Testis (tissue), 2 donors: ENCODE measurements at regions not wholly inside any gene's neighbourhood (a gene's known extent, or its start where the extent isn't known, plus 50 kb on each side); places are given as distances from the start of the nearest gene placed in this dataset.

Experiments
- CTCF ChIP-seq, 3 experiments: fragments of 450-650 bp in 2 of 3; fragments of 200-600 bp in 1 of 3; sonication (generic) in 1 of 3; IDR thresholded peaks; one replicate each; pipeline ENCODE4 v1.5.1; 2016 to 2019; ENCODE audit warnings: antibody characterized with exemption in 3 of 3, mild to moderate bottlenecking in 2 of 3, moderate library complexity in 1 of 3
- POLR2A ChIP-seq: fragments of 450-650 bp; IDR thresholded peaks from one replicate; pipeline ENCODE4 v1.6.1; 2017; ENCODE audit warnings: antibody characterized with exemption, mild to moderate bottlenecking, moderate library complexity

GRCh38 chr15:69953051-69953450 lies 144.7 kb downstream of the TLE3 start:
- TF ChIP-seq POLR2A = no peak
- TF ChIP-seq CTCF (IDR thresholded peaks at IDR 0.05) = no peak
